Activated CD8-positive, alpha-beta T cell treated with anti-CD3 and anti-CD28 coated beads for 36 hours (primary cell): ENCODE measurements at regions not wholly inside any gene's neighbourhood (a gene's known extent, or its start where the extent isn't known, plus 50 kb on each side); places are given as distances from the start of the nearest gene placed in this dataset.

Experiments used
- ATAC-seq: fragments of 200-7000 bp; cut with Tn5 transposase; one replicate; pipeline ENCODE4 v1.10.0; 2021; ENCODE audit warnings: mild to moderate bottlenecking, moderate library complexity
- CTCF ChIA-PET: fragments of 350-600 bp; sonication (Branson Sonifier 250); formaldehyde crosslinking; loops from one replicate; lab custom pipeline; 2021; ENCODE audit warnings: antibody characterized with exemption; lab: Charles Lee
- POLR2A ChIA-PET: fragments of 350-600 bp; sonication (Branson Sonifier 250); formaldehyde crosslinking; loops from one replicate; lab custom pipeline; 2021; ENCODE audit warnings: antibody characterized with exemption; lab: Charles Lee
- DNase-seq: peaks from one replicate; pipeline ENCODE4 v3.0.0-alpha.2; 2020
- H3K27ac Mint-ChIP-seq: one replicate; pipeline ENCODE4 v1.8.0; 2021; ENCODE audit warnings: mild to moderate bottlenecking, mixed read lengths
- H3K27me3 Mint-ChIP-seq: one replicate; pipeline ENCODE4 v1.8.0; 2021; ENCODE audit warnings: mixed read lengths
- H3K36me3 Mint-ChIP-seq: one replicate; pipeline ENCODE4 v1.8.0; 2021; ENCODE audit warnings: low read depth, mixed read lengths
- H3K4me1 Mint-ChIP-seq: one replicate; pipeline ENCODE4 v1.8.0; 2021; ENCODE audit warnings: low read depth, mixed read lengths
- H3K4me3 Mint-ChIP-seq: one replicate; pipeline ENCODE4 v1.8.0; 2021; ENCODE audit warnings: mild to moderate bottlenecking, moderate library complexity, mixed read lengths
- H3K9me3 Mint-ChIP-seq: one replicate; pipeline ENCODE4 v1.8.0; 2021; ENCODE audit warnings: mixed read lengths
- intact Hi-C: fragments of 100-400 bp; cut with micrococcal nuclease; formaldehyde crosslinking; loops from one replicate; pipeline ENCODE4 v1.10.0; 2022
- TF ChIP-seq, protein P1 (sequence below): fragments of 200-600 bp; IDR thresholded peaks from one replicate; pipeline ENCODE4 v1.8.0; 2022; ENCODE audit warnings: antibody characterized with exemption, mild to moderate bottlenecking

DNA sequence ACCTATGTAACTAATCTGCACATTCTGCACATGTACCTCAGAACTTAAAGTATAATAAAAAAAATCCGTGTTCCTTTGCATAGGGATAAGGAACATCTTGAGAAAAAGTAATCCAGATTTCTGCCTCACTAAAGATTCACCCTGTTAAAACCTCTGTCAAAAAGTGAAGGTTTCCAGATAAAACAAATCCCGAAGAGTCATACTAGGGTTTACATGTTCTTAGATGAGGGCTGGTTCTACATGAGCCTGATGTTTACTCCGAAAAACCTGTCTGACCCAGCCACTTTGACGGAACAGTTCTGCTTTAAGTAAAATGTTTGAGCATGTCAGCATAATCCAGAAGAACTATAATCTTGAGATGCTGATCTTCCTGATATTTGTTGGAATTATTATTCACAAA lies 515.6 kb upstream of the SLC8A1 start:
- Mint-ChIP-seq H3K4me1 (no peaks in the 10 kb centered on the region), H3K27ac (no peak overlapping the region), H3K4me3 (no peak overlapping the region), H3K36me3 (no peaks in the 10 kb centered on the region), H3K27me3 (no peaks in the 10 kb centered on the region), H3K9me3 (no peaks in the 10 kb centered on the region)
- intact Hi-C loops, result no loop called here
- no peak for DNase-seq
- TF ChIP-seq, protein P1, sequence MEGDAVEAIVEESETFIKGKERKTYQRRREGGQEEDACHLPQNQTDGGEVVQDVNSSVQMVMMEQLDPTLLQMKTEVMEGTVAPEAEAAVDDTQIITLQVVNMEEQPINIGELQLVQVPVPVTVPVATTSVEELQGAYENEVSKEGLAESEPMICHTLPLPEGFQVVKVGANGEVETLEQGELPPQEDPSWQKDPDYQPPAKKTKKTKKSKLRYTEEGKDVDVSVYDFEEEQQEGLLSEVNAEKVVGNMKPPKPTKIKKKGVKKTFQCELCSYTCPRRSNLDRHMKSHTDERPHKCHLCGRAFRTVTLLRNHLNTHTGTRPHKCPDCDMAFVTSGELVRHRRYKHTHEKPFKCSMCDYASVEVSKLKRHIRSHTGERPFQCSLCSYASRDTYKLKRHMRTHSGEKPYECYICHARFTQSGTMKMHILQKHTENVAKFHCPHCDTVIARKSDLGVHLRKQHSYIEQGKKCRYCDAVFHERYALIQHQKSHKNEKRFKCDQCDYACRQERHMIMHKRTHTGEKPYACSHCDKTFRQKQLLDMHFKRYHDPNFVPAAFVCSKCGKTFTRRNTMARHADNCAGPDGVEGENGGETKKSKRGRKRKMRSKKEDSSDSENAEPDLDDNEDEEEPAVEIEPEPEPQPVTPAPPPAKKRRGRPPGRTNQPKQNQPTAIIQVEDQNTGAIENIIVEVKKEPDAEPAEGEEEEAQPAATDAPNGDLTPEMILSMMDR, result no peak
- ChIA-PET POLR2A (no interaction called here), CTCF (no interaction called here)
- no peak for ATAC-seq

DNA sequence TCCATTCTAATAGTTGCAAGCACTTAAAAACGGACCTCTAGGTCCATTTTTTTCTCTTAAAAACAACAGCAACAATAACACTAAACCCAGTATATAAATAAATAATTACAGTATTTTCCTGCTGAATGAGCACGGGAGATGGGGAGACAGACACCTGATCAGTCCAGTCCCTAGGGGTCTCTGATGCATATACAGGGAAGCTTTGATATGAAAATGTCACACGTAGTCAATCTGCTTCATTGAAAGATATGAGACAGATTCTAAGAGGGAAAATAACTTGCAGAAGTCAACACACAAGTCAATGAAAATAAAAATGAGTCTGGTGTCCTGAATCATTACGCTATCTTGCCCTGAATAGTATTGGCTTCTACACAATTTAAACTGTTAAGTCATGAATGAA lies 523.3 kb upstream of the SLC8A1 start:
- CTCF ChIA-PET, result interaction anchor here (0.7 kb wide), 1 partner anchor 30 kb away, joined by 4 read pairs; no protein-coding TSS in a partner anchor

DNA sequence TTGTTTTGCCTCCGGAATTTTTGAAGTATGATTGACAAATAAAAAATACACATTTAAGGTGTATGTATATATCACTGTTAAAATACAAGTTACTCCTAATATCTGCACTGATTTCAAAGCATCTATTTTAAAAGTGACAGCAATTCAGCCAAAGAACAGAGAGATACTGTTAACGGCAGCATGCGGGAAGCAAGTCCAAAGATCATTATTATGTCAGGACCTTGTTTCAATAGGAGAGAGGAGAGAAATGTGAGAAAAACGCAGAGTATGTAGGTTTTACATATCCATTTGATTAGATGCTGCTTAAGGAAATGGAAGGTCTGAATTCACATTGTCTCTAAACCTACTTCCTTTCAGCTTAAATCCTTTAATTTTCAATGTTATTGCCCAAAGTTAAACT lies 545.5 kb upstream of the SLC8A1 start:
- POLR2A ChIA-PET, result no interaction called here
- Mint-ChIP-seq H3K4me3 (no peak overlapping the region), H3K27me3 (no peaks in the 10 kb centered on the region), H3K9me3 (no peaks in the 10 kb centered on the region), H3K36me3 (no peaks in the 10 kb centered on the region), H3K27ac (no peak overlapping the region), H3K4me1 (no peaks in the 10 kb centered on the region)
- CTCF ChIA-PET, result no interaction called here
- TF ChIP-seq, protein P1, result no peak
- ATAC-seq, result no peak
- DNase-seq, result no peak
- intact Hi-C loops, result no loop called here

More for the DNA sequence above, 523.3 kb upstream of the SLC8A1 start:
- Mint-ChIP-seq H3K27ac (no peak overlapping the region), H3K27me3 (no peaks in the 10 kb centered on the region), H3K36me3 (no peaks in the 10 kb centered on the region), H3K4me3 (no peak overlapping the region), H3K9me3 (peaks cover 2% of the 10 kb centered on the region), H3K4me1 (no peaks in the 10 kb centered on the region)
- POLR2A ChIA-PET, result interaction anchor here (0.6 kb wide), 1 partner anchor 108 kb away, joined by 3 read pairs; no protein-coding TSS in a partner anchor
- DNase-seq (no peak), ATAC-seq (no peak)
- intact Hi-C loops, result no loop called here
- TF ChIP-seq, protein P1, result no peak

DNA sequence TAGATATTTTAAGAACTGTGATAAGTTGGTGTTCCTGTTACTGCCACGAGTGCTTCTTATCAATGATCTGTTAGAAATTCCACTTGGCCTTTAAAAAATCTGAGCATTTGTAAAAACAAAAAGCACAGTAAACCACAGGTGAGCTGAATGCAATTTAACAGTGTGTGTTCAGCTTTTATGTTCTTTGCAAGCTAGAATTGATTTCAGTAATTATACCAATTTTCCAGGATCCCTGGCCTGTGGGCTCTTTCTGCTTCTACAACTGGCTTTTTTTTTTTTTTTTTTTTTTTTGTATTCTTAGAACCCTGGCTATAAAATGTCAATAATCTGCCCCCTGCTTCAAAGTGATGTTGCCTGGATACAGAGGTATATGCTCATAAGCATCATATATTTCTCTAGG lies 548.5 kb upstream of the SLC8A1 start:
- no peaks in the 10 kb centered on the region for H3K27me3 Mint-ChIP-seq
- ChIA-PET CTCF (no interaction called here), POLR2A (no interaction called here)
- H3K4me1 Mint-ChIP-seq, result no peaks in the 10 kb centered on the region
- no peak overlapping the region for H3K4me3 Mint-ChIP-seq
- H3K9me3 Mint-ChIP-seq, result no peaks in the 10 kb centered on the region
- ATAC-seq, result no peak
- no peak overlapping the region for H3K27ac Mint-ChIP-seq
- TF ChIP-seq, protein P1, result no peak
- no peak for DNase-seq
- intact Hi-C loops, result no loop called here
- H3K36me3 Mint-ChIP-seq, result no peaks in the 10 kb centered on the region

DNA sequence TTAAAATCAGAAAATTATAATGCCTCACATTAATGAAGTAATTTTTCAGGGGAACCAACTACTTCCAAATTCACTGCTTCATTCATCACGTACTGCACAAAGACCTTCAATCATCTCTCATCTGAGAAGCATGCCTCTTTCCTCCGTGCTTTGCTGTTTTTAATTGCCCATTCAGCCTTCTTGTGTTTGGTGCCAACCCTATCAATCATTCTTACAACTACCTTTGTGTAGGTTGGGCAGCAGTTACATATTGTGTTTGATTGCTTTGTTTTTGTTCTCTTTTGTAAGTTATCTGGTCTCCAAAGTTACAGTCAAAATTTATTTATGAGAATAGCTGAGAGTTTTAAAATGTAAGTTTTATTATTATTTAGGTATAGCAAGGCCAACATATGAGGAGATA lies 549.0 kb upstream of the SLC8A1 start:
- TF ChIP-seq, protein P1, result no peak
- ChIA-PET POLR2A (no interaction called here), CTCF (no interaction called here)
- intact Hi-C loops, result no loop called here
- DNase-seq (no peak), ATAC-seq (no peak)
- Mint-ChIP-seq H3K9me3 (no peaks in the 10 kb centered on the region), H3K36me3 (no peaks in the 10 kb centered on the region), H3K4me3 (no peak overlapping the region), H3K27me3 (no peaks in the 10 kb centered on the region), H3K27ac (no peak overlapping the region), H3K4me1 (no peaks in the 10 kb centered on the region)
